NCI-H69 (cell line): ENCODE measurements at regions not wholly inside any gene's neighbourhood (a gene's known extent, or its start where the extent isn't known, plus 50 kb on each side); places are given as distances from the start of the nearest gene placed in this dataset.

Experiments used
- DNase-seq: peaks from one replicate; lab custom pipeline; 2025; lab: John Stamatoyannopoulos, UW

GRCh38 chr13:44153496-44153895 lies 220.1 kb upstream of the SERP2 start:
- peak; percentile 85 for DNase-seq

- DNase-seq: no peak
These were observed 218.0 kb upstream of the SERP2 start for GRCh38 chr13:44155422-44156293.

GRCh38 chr13:44156294-44156658 lies 217.3 kb upstream of the SERP2 start:
- no peak for DNase-seq

GRCh38 chr13:44157606-44158005 lies 216.0 kb upstream of the SERP2 start:
- no peak for DNase-seq

- DNase-seq: no peak
These were observed 215.5 kb upstream of the SERP2 start for GRCh38 chr13:44158098-44158521.

- DNase-seq: no peak
These were observed 214.6 kb upstream of the SERP2 start for GRCh38 chr13:44158881-44159632.

GRCh38 chr13:44159633-44160279 lies 213.9 kb upstream of the SERP2 start:
- DNase-seq: no peak

GRCh38 chr13:44160591-44161191 lies 212.9 kb upstream of the SERP2 start:
- no peak for DNase-seq

- no peak for DNase-seq
These were observed 210.5 kb upstream of the SERP2 start for GRCh38 chr13:44163108-44163507.

- peak; percentile 76 for DNase-seq
These were observed 208.3 kb upstream of the SERP2 start for GRCh38 chr13:44165221-44165888.

GRCh38 chr13:44165889-44166496 lies 207.6 kb upstream of the SERP2 start:
- DNase-seq: peak; percentile 45

- DNase-seq: no peak
These were observed 204.4 kb upstream of the SERP2 start for GRCh38 chr13:44169018-44169911.

GRCh38 chr13:44170731-44171130 lies 202.9 kb upstream of the SERP2 start:
- DNase-seq: no peak

- no peak for DNase-seq
These were observed 202.5 kb upstream of the SERP2 start for GRCh38 chr13:44171156-44171555.

- no peak for DNase-seq
These were observed 201.8 kb upstream of the SERP2 start for GRCh38 chr13:44171861-44172260.

- no peak for DNase-seq
These were observed 201.3 kb upstream of the SERP2 start for GRCh38 chr13:44172281-44172810.

GRCh38 chr13:44174769-44175425 lies 198.7 kb upstream of the SERP2 start:
- peak; percentile 2 for DNase-seq

GRCh38 chr13:44176173-44176572 lies 197.5 kb upstream of the SERP2 start:
- DNase-seq: no peak

- DNase-seq: no peak
These were observed 192.6 kb upstream of the SERP2 start for GRCh38 chr13:44180876-44181536.
